ENCODE measurements at regions not wholly inside any gene's neighbourhood (a gene's known extent, or its start where the extent isn't known, plus 50 kb on each side); places are given as distances from the start of the nearest gene placed in this dataset.
"Not testable (repeated sequence)": the region's sequence is repeated elsewhere in the genome, so short reads cannot be mapped to it uniquely, and the experiment has no call there.

DNA sequence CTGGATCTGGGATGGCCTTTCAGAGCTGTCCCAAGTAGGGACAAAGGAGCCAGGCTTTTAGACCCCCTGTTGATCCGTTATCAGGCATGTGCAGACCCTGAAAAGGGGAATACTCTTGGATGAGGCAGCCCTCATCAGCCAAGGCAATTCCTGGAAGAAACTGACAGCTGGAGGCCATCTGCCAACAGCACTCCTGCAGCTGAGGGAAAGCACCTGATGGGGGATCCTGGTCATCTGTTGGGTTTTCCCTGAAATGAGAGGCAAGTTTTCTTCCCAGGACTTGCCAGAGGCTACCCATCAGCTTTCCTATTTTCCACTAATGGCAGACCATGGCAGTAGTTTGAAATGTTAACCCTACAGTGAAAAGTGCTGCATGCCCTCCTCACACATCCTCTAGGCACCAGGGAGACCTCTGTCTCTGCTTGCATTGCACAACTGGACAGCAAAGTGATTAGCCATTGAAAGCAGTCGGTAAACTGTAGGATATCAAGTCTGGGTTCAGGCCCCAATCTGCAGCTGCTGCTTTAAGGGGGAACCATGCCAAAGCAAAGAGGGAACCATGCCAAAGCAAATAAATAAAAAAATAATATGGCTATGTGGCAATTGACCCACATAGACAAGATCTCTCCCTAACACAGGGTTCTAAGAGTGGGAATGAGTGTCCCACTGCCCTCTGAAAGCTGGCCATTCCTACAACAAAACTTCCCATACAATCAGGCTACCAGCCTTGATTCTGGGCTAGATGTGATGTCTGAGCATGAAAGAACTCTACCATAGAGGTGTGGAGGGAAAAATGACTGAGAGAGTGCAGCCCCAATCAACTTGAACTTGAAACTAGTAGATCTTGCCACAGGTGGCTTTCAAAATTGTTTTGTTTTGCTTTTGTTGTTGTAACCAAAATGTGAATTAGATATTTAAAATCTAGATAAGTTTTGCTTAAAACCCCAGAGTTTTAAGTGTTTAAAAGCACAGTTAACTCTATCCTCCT, 232.0 kb upstream of the STT3B start:
- DNase-seq = no peak

DNA sequence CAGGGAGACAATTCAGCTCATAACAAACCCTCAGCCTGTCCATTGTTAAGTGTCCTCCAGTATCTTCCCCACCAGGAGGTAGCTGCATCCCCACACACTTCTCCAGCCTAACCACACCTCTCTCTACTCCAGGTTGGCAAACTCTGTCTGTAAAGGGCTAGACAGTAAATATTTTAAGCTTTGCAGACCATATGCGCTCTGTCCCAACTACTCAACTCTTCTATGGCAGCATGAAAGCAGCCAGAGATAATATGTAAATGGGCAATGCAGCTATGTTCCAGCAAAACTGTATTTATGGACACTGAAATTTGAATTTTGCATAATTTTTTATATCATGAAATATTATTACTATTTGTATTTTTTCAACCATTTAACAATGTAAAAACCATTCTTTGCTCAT, 230.4 kb upstream of the STT3B start:
- no peak for DNase-seq

DNA sequence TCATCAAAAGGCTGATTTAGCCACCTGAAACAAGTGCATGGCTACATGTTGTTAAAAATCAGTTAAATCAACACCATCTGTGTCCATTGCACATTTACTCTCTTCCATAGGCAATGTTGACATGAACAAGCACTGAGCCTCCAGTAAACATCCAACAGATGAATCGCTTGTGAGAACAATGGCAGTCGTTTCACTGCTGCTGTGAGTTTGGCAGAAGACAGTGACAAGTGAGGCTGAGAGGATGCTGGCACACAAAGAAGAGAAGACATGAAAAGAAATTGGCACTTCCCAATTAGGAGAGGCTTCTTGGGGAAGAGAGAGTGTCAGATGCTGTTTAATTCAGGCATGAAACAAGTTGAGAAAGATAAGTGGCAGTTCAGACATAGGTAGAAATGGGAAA, 227.4 kb upstream of the STT3B start:
- peak; percentile 73 for DNase-seq

DNA sequence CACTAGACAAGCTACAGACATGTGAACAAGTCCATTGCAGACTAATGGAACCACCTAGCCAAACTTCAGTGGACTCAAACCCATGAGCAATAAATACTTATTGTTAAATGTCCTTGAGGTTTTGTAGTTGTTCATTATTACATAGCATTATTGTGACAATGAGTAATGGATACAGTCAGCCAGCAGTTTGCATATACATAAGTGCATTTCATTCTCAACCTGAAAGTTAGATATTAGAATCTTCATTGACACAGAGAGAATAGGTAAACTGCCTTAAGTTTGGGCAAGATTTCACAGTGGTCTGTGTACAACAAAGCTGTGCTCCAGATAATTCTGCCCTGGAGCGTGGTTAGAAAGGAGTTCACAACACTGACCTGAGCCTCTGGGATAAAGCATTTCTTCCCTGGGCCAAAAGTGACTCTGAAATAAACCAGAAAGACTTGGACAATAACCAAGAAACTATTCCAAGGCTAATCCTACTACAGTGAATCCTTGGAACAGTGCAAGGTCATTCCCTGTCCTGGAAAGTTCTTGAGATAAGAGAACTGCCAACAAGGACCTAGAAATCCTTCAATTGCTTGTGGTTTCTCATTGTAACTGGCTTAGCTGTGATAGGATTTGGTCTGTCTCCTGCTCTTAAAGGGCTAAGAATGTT, 225.5 kb upstream of the STT3B start:
- DNase-seq = no peak

DNA sequence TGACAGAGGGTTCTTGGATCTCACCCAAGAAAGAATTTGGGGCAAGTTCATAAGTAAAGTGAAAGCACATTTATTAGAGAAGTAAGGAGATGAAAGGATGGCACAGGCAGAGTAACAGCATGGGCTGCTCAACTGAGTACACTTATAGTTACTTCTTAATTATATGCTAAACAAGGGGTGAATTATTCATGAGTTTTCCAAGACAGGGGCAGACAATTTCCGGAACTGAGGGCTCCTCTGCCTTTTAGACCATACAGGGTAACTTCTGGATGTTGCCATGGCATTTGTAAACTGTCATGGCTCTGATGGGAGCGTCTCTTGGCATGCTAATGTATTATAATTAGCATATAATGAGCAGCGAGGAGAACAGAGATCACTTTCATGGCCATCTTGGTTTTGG, 221.2 kb upstream of the STT3B start:
- DNase-seq = no peak

DNA sequence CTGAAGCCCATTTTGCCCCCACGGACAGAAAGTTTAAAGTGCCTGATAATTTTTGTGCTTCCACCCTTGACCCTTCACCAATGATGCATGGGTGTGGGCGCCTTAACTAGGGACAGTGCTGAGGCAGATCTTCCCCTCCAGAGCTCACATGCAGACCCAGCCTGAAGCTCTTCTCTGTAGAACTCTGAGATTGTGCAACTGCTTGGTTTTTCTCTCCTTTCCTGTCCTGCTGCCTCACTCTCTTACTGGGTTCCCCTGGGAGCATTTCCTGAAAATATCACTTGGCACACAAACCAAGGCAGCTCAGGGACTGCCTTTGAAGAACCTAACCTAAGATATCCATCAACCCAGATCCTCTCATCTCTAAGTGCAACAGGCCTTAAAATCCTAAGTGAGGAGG, 220.3 kb upstream of the STT3B start:
- no peak for DNase-seq

DNA sequence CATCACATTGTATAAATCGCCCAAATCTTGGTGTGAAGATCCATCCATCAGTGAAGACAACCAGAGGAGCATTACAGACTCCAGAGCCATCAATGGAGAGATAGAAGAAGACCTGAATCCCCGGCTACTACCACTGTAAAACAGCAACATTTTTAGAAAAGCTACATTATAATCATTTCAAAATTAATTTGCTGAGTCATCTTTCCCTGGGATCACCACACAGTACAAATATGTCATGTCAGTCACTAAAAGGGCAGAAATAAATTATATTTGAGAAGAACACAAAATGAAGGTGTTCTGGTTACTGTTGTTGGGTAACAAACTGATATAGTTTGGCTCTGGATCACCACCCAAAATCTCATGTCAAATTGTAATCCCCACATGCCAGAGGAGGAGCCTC, 218.5 kb upstream of the STT3B start:
- DNase-seq = no peak

DNA sequence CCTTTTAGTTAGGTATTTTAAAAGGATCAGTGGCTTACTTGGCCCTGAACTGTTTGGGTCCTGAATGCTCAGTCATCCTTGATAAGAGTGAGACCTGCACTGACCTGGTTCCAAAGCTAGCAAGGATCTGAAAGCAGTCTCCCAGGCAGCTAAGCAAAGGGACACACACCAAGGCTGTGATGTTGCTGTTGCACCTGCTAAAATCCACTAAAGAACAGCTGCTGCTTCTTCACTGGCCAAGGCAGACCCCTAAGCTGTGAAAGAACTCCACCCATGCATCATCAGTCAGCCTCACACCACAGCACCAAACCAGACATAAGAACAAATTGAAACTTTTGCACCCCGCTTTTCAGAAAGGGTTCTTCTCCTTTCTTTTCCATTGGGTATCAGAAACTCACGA, 213.4 kb upstream of the STT3B start:
- no peak for DNase-seq

DNA sequence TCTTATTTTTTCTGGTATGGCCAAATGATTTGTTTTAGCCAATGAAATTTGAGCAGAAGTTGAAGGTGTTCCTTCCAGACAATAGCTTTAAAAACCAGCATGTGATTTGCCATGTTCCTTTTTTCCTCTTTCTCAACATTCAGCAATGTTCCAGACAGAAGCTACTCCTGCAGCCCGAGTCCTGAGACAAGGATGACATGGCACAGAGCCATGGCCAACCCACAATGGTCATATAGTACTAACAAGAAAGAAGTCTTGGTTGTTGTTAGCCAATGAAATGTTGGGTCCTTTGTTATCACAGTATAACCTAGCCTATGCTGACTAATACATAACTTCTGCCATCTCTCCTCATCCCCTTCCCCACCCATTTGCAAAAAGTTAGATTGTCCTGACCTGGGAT, 211.1 kb upstream of the STT3B start:
- no peak for DNase-seq

DNA sequence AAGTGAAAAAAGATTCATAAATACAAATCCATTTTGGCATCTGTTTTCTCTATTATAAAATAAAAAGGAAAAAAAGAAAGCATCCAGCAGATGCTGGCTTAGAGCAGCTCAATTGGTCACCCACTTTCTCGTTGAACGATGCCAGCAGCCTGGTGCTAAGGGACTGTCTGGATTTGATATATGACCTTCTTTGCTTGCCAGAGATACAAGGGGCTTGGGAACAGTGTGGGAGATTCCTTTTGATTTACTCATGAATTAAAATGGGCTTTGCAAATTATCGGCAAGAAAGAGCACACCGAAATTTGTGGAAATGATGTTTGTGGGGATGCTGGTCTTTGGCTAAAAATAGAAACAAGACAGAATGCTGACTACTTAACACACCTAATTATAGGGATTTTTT, 210.3 kb upstream of the STT3B start:
- DNase-seq = no peak

DNA sequence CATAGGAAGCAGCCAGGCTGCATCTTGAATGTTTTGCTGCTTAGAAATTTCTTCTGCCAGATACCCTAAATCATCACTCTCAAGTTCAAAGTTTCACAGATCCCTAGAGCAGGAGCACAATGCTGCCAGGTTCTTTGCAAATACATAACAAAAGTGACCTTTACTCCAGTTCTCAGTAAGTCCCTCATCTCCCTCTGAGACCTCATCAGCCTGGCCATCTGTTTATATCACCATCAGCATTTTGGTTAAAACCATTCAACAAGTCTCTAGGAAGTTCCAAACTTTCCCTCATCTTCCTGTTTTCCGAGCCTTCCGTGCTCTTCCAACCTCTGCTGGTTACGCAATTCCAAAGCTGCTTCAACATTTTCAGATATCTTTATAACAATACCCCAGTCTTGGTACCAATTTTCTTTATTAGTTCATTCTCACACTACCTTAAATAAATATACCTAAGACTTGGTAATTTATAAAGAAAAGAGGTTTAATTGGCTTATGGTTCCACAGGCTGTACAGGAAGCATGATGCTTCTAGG, 204.8 kb upstream of the STT3B start:
- not testable (repeated sequence) for DNase-seq

DNA sequence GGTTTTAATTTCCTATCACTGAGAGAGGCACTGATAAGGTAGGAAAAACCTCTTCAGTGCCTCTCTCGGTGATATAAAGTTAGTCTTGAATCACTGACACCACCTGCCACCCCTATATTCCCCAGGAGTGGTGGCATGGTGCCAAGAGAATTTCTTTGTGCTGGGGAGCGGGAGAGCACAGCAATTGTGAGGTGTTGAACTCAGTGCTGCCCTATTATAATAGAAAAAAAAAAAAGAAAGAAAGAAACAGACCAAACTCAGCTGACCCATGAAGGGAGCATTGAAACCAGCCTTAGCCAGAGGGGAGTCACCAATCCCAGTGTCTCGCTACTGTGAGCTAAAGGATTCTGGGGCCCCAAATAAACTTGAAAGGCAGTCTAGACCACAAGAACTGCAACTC, 201.4 kb upstream of the STT3B start:
- peak; percentile 90 for DNase-seq

DNA sequence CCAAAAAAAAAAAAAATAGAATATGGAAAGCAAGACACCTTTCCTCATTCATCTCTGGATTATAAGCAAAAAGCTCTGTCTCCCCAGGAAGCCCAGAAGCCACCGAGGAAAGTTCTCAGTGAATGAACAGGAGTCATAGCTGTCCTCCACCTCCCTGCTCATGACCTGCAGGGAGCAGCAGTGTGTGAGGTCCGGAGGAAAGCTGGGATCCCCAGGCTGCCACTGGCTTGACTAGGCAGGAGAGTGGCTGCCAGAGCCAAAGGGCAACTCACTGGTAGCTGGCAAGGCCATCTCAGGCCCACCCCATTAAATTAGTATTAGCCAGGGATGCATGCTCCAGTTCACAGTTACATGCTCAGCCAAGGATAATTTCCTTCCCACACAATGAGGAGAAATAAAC, 191.6 kb upstream of the STT3B start:
- no peak for DNase-seq

DNA sequence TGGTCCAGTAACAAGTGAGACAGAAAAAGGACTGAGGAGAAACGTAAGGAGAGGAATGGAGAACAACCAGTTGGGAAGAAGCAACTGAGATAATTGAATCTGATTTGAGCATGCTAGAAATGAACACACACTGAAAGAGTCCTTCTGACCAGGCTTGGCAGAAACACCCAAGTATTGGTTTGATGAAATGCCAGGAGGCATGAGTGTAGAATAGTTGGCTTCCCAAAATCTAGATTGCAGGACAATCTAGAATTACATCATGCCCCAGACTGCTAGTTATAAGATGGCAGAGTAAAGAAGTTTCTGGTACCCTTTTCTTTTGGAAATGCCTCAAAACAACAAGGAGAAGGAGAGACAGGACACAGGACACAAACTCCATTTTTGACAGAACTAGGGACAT, 189.7 kb upstream of the STT3B start:
- no peak for DNase-seq

DNA sequence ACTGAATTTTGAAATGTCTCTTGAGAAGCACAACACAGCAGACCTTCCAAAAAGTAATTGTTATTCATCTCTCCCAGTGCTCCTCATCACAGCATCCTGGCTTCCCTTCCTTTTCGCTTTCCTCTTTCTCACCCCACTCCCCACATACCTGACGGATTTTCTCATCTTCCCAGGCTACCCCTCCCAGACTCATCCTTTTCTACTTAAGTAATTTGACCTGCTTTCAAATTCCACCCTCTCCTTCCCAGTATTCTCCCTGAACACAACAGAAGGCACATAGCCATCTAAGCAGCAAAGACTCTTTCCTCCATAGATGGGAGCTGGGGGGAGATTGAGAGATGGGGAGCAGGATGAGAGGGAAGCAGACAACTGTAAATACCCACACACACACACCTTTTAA, 187.1 kb upstream of the STT3B start:
- DNase-seq = no peak

DNA sequence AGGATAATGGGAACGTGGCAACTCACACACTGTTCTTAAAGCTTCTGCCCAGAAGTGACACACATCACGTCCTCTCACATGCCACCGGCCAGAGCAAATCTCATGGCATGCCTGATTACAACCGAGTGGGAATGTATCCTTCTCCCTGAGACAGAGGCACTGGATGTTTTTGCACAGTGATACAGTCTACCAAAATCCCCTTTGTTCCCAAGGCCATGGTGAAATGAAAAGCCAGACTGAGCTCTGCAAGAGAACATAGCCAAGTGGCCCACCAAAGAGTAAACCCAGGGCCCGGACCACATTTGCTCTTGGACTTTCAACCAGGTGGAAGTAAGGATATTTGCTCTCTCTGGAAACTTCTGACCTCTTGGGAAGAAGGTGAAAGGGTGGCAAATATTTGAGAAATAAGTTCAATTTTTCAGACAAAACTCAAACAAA, 186.2 kb upstream of the STT3B start:
- DNase-seq = no peak

DNA sequence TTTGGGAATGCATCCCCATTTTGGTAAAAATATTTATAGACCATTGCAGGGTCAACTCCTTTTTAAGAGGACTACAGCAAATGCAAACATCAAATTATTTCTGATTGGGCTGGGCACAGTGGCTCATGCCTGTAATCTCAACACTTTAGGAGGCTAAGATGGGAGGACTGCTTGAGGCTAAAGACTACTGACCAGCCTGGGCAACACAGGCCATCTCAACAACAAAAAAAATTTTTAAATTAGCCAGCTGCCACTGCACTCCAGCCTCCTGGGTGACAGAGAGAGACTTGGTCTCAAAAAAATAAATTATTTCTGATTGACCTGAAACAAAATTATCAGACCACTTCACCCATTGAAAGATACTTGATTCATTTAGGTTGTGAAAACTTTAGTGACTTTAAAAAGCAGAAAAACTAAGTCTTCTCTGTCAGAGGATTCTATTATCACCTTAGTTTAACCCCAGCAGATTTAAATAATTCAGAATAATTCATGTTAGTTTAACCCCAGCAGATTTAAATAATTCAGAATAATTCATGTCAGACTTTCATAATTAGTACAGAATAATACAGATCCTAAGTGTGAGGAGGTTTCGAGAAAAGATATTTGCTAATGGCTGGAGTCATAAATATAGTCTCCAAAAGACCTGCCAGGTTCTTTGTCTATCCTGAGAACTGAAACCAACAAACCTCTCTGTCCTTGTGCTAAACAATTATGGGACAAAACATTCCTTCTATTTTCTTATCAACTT, 183.6 kb upstream of the STT3B start:
- DNase-seq = no peak

DNA sequence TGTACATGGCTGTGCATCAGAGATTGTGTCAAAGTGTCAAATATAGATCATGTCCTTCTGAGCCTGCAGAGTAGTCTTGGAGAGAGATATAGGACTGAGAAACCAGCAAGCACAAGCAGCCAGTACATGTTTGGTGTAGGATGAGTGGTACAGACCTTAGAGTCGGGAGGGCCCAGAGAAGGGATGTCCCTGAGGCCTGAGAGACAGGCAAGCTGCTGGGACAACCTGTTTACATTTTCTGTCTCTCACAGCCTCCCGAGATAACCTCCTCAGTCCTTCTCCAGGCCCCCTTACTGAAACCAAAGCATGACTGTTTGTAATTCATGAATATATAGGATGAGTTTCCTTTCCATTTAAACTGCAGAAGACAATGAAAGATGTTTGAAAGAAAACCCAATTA, 182.4 kb upstream of the STT3B start:
- no peak for DNase-seq

DNA sequence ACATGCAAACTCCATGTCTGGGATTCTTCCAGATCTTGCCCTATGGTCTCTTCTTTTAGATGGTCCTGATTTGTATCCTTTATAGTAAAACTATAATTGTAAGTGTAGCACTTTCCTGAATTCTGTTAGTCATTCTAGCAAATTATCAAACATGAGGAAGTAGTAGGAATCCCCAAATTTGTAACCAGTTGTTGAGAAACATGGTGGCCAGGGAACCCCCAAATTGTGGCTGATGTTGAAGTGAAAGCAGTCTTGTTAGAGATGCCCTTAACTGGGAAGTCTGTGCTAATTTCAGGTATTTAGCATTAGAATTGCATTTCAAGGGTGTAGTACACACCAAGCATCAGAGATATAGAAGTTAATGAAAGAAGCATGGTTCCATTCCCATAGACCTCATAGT, 180.4 kb upstream of the STT3B start:
- DNase-seq = no peak

DNA sequence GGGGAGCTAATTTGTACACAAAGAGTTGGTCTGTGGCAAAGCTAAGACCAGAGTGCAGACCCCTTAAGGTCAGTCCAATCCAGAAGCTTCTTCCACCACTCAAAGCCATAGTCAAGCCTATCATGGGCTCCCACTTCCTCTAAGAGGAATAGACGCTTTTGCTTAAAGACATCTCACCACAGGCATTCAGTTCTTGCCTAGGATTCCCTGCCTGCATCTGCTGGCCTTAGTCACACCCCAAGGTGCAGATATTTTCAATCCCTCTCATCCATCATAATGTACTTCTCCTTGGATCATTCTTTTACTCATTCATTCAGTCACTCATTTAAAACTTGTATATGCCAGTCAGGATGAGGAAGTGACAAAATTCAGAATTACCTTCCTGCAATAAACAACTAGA, 179.6 kb upstream of the STT3B start:
- DNase-seq = no peak

DNA sequence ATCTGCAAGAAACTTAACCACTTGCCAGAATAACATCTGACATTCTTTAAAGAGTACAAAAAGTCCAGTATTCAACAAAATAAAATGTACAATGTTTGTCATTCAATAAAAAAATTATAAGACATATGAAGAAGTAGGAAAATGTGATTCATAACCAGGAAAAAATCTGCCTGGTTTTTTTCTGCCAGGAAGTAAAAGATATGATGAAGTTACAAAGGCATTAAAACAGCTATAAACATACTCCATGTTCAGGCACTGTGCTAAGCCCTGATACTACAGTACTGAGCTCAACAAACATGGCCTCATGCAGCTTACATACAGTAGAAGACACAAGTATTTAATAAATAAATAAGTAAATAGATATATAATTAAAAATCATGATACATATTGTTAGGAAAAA, 178.4 kb upstream of the STT3B start:
- DNase-seq = no peak

DNA sequence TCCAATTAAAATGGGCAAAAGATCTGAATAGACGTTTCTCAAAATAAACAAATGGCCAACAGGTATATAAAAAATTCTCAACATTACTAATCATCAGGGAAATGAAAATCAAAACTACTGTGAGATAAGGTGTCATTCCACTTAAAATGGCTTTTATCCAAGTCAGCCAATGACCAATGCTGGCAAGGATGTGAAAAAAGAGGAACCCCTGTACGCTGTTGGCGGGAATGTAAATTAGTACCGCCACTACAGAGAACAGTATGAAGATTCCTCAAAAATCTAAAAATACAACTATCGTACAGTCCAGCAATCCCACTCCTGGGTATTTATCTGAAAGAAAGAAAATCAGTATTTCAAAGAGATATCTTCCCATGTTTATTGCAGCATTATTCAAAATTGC, 176.9 kb upstream of the STT3B start:
- DNase-seq = no peak

DNA sequence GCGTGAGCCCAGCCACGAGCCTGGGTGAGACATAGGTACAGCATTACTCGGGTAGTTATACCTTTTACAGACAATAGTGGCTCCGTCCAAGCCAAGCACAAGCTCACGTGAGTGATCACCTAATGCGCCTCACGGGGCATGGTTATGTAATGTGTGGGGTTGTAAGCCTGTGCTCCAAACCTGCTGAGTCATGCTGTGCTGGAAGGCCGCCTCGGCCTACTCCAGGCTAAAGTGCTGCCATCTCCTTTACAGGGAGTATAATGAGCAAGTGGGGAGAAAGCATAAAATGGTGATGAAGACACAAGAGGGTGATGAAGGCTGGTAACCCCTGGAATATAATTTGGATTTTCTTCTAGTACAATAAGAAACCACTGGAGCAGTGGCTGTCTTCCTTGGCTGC, 175.8 kb upstream of the STT3B start:
- DNase-seq = no peak

DNA sequence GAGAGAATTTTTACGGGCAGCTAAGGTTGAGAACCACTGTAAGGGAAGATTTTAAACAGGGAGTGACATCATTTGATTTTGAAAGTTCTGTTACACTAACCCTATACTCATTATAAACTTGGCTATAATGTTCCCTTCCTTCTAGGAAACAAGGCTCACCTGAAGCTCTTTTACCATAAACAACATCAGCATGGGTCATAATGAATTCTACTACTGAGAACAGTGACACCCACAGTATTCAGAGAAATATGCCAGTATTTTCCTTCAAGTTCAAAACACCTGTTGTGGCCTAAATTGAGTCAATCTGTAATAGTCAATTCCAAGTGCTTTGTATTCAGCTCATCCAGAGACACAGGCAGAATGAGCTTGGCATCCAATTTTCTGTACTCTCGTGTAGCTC, 175.3 kb upstream of the STT3B start:
- no peak for DNase-seq

Measured in NCI-H345 (cell line).